Panc1 (cell line): ENCODE measurements at regions not wholly inside any gene's neighbourhood (a gene's known extent, or its start where the extent isn't known, plus 50 kb on each side); places are given as distances from the start of the nearest gene placed in this dataset.

Source experiments
- ATAC-seq: fragments of 200-7000 bp; cut with Tn5 transposase; 2 replicates; pipeline ENCODE4 v1.9.1; 2020; ENCODE audit warnings: mild to moderate bottlenecking, moderate library complexity
- BruUV-seq: library from RNA; stranded (reverse); fragments of 400-500 nt; replicated peaks from 2 replicates; lab custom pipeline; 2021; lab: Mats Ljungman, UMichigan
- CTCF ChIA-PET: fragments of 300-600 bp; sonication (Branson Sonifier 250); formaldehyde crosslinking; loops from one replicate; lab custom pipeline; 2022; ENCODE audit warnings: antibody characterized with exemption; lab: Charles Lee
- POLR2A ChIA-PET: fragments of 300-600 bp; sonication (Branson Sonifier 250); formaldehyde crosslinking; loops from one replicate; lab custom pipeline; 2022; ENCODE audit warnings: antibody characterized with exemption; lab: Charles Lee
- DNase-seq: peaks from one replicate; pipeline ENCODE4 v3.0.0-alpha.2; 2010; ENCODE audit warnings: low read depth, low spot score
- H3K27ac ChIP-seq: 2 replicates; pipeline ENCODE4 v1.5.1; 2011; ENCODE audit warnings: mild to moderate bottlenecking, low read length, inconsistent platforms
- H3K27me3 ChIP-seq: fragments of 200-500 bp; sonication (Bioruptor generic); 2 replicates; pipeline ENCODE4 v1.6.0; 2014; ENCODE audit warnings: low read length, inconsistent platforms; ENCODE audit not compliant: control insufficient read depth, insufficient read depth
- H3K36me3 ChIP-seq: fragments of 200-500 bp; sonication (Bioruptor generic); 2 replicates; pipeline ENCODE4 v1.5.1; 2014; ENCODE audit warnings: inconsistent platforms, mild to moderate bottlenecking, low read length, moderate library complexity; ENCODE audit not compliant: control insufficient read depth, insufficient read depth
- H3K4me1 ChIP-seq: 2 replicates; pipeline ENCODE4 v1.5.1; 2011; ENCODE audit warnings: inconsistent platforms, mild to moderate bottlenecking, low read length, moderate library complexity; ENCODE audit not compliant: control insufficient read depth, insufficient read depth
- H3K4me3 ChIP-seq, 2 experiments: 2 replicates each; pipeline ENCODE4 v1.5.1; 2011 to 2012; ENCODE audit warnings: low read depth in 2 of 2, low read length in 2 of 2, mild to moderate bottlenecking in 2 of 2, inconsistent platforms in 1 of 2, moderate library complexity in 1 of 2
- H3K9me3 ChIP-seq: fragments of 200-500 bp; sonication (Bioruptor generic); 2 replicates; pipeline ENCODE4 v1.5.1; 2014; ENCODE audit warnings: low read depth, mild to moderate bottlenecking, inconsistent platforms, low read length, moderate library complexity; ENCODE audit not compliant: control insufficient read depth, insufficient read depth
- CTCF ChIP-seq: fragments of 450-650 bp; IDR thresholded peaks from 2 replicates; pipeline ENCODE4 v1.5.1; 2017; ENCODE audit warnings: mild to moderate bottlenecking
- POLR2AphosphoS5 ChIP-seq: IDR thresholded peaks from 2 replicates; pipeline ENCODE4 v1.6.1; 2012; ENCODE audit warnings: mild to moderate bottlenecking, low read depth, low read length, moderate library complexity
- REST ChIP-seq, 2 experiments: IDR thresholded peaks; 2 replicates each; pipeline ENCODE4 v1.6.1; 2011 to 2012; ENCODE audit warnings: low read depth in 2 of 2, control low read depth in 1 of 2, low read length in 1 of 2, mild to moderate bottlenecking in 1 of 2, moderate library complexity in 1 of 2; ENCODE audit not compliant: insufficient read depth in 1 of 2
- SIN3A ChIP-seq: IDR thresholded peaks from 2 replicates; pipeline ENCODE4 v1.6.1; 2012; ENCODE audit warnings: low read depth, mild to moderate bottlenecking, low read length, moderate library complexity, borderline replicate concordance; ENCODE audit not compliant: insufficient read depth
- TCF7L2 ChIP-seq: IDR thresholded peaks from 2 replicates; pipeline ENCODE4 v1.6.1; 2011; ENCODE audit warnings: mild to moderate bottlenecking, low read depth, low read length, inconsistent platforms
- in situ Hi-C: cut with HindIII; loops from 2 replicates; pipeline ENCODE4 v1.10.0; 2016; ENCODE audit warnings: low sequenced_read_pairs, low pct_unique_long_range_greater_than_20kb
- intact Hi-C: fragments of 100-400 bp; cut with micrococcal nuclease; formaldehyde crosslinking; loops from one replicate; pipeline ENCODE4 v1.10.0; 2022; ENCODE audit not compliant: unreplicated experiment

- BruUV-seq = no TSS peak
- H3K27me3 ChIP-seq = no peaks in the 10 kb centered on the region
- H3K4me3 ChIP-seq = no peak overlapping the region
- H3K9me3 ChIP-seq = no peaks in the 10 kb centered on the region
- no peaks in the 10 kb centered on the region for H3K4me1 ChIP-seq
- ATAC-seq (no peak), DNase-seq (no peak)
- TF ChIP-seq SIN3A (no peak), REST (IDR thresholded peaks at IDR 0.05; ENCODE audit: insufficient read depth in 1 of 2, low read depth in 2 of 2, low read length in 1 of 2) (no peak), CTCF (no peak), TCF7L2 (no peak), POLR2AphosphoS5 (no peak)
- POLR2A ChIA-PET = no interaction called here
- H3K36me3 ChIP-seq = no peaks in the 10 kb centered on the region
- intact Hi-C loops = no loop called here
- in situ Hi-C loops = no loop called here
- H3K27ac ChIP-seq = no peak overlapping the region
- CTCF ChIA-PET = no interaction called here
Observed at GRCh38 chr3:82413171-82413570, 651.7 kb upstream of the GBE1 start.

DNA sequence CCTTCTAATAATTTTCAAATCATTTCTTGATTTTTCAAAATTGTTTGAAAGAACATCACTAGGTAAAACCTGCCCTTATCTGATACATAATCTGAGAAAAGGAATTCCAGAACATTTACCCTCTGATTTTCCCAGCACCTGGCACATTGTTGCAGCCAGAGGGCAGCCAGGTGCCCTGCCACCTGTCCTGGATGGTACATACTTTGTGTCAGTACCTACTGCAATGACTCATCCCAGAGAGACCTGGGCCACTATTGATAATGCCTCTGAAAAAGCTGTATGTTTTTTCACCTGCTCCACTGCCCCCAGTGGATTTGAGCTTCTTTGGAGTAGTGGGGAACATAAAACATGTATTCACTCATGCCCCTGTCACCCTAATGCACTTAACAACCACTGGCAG lies 648.9 kb upstream of the GBE1 start:
- Histone ChIP-seq H3K36me3 (no peaks in the 10 kb centered on the region), H3K9me3 (no peaks in the 10 kb centered on the region), H3K4me3 (no peak overlapping the region), H3K27me3 (no peaks in the 10 kb centered on the region), H3K4me1 (no peaks in the 10 kb centered on the region), H3K27ac (no peak overlapping the region)
- in situ Hi-C loops (no loop called here), intact Hi-C loops (no loop called here)
- ATAC-seq = no peak
- CTCF ChIA-PET = no interaction called here
- BruUV-seq = no TSS peak
- POLR2A ChIA-PET = no interaction called here
- TF ChIP-seq REST (IDR thresholded peaks at IDR 0.05; ENCODE audit: insufficient read depth in 1 of 2, low read depth in 2 of 2, low read length in 1 of 2) = no peak
- no peak for TF ChIP-seq POLR2AphosphoS5
- TF ChIP-seq SIN3A = no peak
- TF ChIP-seq CTCF = no peak
- TF ChIP-seq TCF7L2 = no peak
- no peak for DNase-seq
